ENCODE measurements at regions not wholly inside any gene's neighbourhood (a gene's known extent, or its start where the extent isn't known, plus 50 kb on each side); places are given as distances from the start of the nearest gene placed in this dataset.

GRCh38 chr3:66113542-66113941 lies 74.8 kb upstream of the MAGI1 start:
- no peak for TF ChIP-seq GATA2 (CRISPR knock-in tag; IDR thresholded peaks at IDR 0.05)
- TF ChIP-seq, protein P1, sequence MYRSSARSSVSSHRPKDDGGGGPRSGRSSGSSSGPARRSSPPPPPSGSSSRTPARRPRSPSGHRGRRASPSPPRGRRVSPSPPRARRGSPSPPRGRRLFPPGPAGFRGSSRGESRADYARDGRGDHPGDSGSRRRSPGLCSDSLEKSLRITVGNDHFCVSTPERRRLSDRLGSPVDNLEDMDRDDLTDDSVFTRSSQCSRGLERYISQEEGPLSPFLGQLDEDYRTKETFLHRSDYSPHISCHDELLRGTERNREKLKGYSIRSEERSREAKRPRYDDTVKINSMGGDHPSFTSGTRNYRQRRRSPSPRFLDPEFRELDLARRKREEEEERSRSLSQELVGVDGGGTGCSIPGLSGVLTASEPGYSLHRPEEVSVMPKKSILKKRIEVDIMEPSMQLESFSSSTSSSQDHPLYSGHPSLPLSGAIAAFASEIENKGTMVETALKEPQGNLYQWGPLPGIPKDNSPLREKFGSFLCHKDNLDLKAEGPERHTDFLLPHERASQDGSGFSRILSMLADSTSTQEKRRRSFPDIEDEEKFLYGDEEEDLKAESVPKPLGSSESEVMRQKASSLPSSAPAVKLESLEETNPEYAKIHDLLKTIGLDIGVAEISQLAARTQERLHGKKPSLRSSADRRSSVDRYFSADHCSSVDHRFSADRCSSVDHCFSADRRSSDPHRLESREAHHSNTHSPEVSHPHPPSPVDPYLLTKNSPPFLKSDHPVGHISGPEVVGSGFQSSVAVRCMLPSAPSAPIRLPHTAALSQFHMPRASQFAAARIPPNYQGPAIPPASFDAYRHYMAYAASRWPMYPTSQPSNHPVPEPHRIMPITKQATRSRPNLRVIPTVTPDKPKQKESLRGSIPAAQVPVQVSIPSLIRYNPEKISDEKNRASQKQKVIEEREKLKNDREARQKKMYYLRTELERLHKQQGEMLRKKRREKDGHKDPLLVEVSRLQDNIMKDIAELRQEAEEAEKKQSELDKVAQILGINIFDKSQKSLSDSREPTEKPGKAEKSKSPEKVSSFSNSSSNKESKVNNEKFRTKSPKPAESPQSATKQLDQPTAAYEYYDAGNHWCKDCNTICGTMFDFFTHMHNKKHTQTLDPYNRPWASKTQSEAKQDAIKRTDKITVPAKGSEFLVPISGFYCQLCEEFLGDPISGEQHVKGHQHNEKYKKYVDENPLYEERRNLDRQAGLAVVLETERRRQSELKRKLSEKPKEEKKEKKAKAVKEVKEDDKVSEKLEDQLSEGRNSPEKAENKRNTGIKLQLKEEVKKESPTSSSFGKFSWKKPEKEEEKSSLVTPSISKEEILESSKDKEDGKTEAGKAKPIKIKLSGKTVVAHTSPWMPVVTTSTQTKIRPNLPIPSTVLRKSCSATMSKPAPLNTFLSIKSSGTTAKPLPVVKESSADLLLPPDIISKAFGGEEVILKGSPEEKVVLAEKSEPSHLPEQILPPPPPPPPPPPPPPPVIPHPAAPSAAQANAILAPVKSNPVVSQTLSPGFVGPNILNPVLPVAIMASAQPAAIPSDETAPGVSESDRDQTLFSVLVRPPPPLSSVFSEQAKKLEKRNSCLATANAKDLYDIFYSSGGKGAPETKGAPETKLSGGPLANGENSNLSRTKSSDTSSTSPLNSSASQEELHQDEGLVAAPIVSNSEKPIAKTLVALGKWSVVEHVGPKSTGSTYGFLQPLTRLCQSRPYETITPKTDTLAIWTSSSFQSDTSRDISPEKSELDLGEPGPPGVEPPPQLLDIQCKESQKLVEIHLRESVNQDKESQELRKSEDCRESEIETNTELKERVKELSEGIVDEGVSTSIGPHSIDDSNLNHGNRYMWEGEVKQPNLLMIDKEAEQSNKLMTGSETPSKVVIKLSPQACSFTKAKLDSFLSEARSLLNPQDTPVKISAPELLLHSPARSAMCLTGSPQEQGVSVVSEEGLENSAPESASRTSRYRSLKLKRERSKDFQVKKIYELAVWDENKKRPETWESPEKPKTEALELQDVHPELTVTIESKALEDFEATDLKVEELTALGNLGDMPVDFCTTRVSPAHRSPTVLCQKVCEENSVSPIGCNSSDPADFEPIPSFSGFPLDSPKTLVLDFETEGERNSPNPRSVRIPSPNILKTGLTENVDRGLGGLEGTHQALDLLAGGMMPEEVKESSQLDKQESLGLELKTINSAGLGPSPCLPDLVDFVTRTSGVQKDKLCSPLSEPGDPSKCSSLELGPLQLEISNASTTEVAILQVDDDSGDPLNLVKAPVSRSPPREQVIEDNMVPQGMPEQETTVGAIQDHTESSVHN (IDR thresholded peaks at IDR 0.05; ENCODE audit: borderline replicate concordance in 1 of 2, low read depth in 1 of 2), result no peak
- TF ChIP-seq ZNF586 (CRISPR knock-in tag; conservative IDR thresholded peaks at IDR 0.05), result no peak
- TF ChIP-seq NR2C1 (IDR thresholded peaks at IDR 0.05), result no peak
- no peak for TF ChIP-seq NR2C1 (tag; IDR thresholded peaks at IDR 0.05)
- Histone ChIP-seq H3K9me1 (ENCODE audit: control insufficient read depth, insufficient read depth, low read length) (no peaks in the 10 kb centered on the region), H3K27me3 (ENCODE audit: control insufficient read depth in 2 of 2, insufficient read depth in 2 of 2, low read length in 2 of 2) (peaks cover 0 to 5% of the 10 kb centered on the region in 2 experiments; a peak in 1 of 5 replicates), H3K4me1 (replicated peaks in 1 of 2; ENCODE audit: control insufficient read depth in 2 of 2, insufficient read depth in 2 of 2, low read length in 2 of 2) (no peaks in the 10 kb centered on the region), H2AFZ (ENCODE audit: low read depth, low read length) (no peak overlapping the region), H3K36me3 (ENCODE audit: control insufficient read depth, insufficient read depth, low read length) (no peaks in the 10 kb centered on the region), H3K9ac (ENCODE audit: insufficient read depth in 1 of 2, low read depth in 2 of 2, low read length in 2 of 2) (no peak overlapping the region), H3K4me2 (ENCODE audit: insufficient read depth, low read length) (no peak overlapping the region), H3K9me3 (replicated peaks; ENCODE audit: control insufficient read depth, insufficient read depth, low read depth, low read length) (no peaks in the 10 kb centered on the region), H4K20me1 (replicated peaks; ENCODE audit: control insufficient read depth, insufficient read depth, low read length) (no peaks in the 10 kb centered on the region), H3K27ac (ENCODE audit: extremely low read depth, low read depth, low read length) (no peak overlapping the region), H3K4me3 (no peak overlapping the region), H3K79me2 (ENCODE audit: control insufficient read depth, insufficient read depth, low read length) (no peaks in the 10 kb centered on the region)
- intact Hi-C loops (cut with micrococcal nuclease), result no loop called here
- ChIA-PET POLR2A (interaction anchor here (1.0 kb wide), 1 partner anchor 15 kb away, joined by 3 read pairs; no protein-coding TSS in a partner anchor), CTCF (ENCODE audit: low intra/inter-chr PET ratio) (no interaction called here)
- FAIRE-seq, result no peak
- no TSS peak for BruUV-seq (replicated peaks)
- ATAC-seq, result no peak
- in situ Hi-C loops (cut with MboI), result no loop called here
- no peak for DNase-seq (ENCODE audit: extremely low read depth in 1 of 4, low spot score in 3 of 4)
- 8% methylated on average over 1 of the region's 1 CpG for WGBS (ENCODE audit: insufficient coverage, low coverage, missing lambda C conversion rate)
